KBM-7 (cell line): ENCODE measurements at regions not wholly inside any gene's neighbourhood (a gene's known extent, or its start where the extent isn't known, plus 50 kb on each side); places are given as distances from the start of the nearest gene placed in this dataset.
"Not testable (repeated sequence)": the region's sequence is repeated elsewhere in the genome, so short reads cannot be mapped to it uniquely, and the experiment has no call there.

Experiments
- DNase-seq: peaks from one replicate; pipeline ENCODE4 v3.0.0-alpha.2; 2015
- in situ Hi-C: fragments of 300-500 bp; cut with MboI; formaldehyde crosslinking; loops from 2 replicates; pipeline ENCODE4 v1.14.3; 2020; ENCODE audit warnings: low sequenced_read_pairs, low pct_unique_long_range_greater_than_20kb, mixed read lengths

- not testable (repeated sequence) for DNase-seq
These were observed 540.3 kb downstream of the TMTC2 start for GRCh38 chr12:83226960-83227359.

DNA sequence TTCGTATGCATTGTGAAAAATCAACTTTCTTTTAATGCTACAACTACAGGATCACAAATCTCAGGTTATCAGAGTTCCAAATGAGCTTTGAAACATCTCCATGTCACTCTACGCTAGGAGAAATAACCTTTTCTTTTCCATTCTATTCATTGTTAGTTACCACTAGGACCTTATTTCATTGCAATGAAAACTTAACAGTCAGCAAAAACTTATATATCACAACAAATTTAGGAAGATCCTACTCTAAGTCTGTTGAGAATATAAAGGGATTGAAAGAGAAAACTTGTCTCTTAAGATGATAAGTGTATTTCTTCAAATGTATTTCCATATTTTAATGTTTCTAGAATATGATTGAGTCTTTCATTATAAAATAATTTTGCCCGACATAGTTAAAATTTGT, 539.1 kb downstream of the TMTC2 start:
- in situ Hi-C loops, result no loop called here
- no peak for DNase-seq

More at GRCh38 chr12:83226960-83227359, 540.3 kb downstream of the TMTC2 start:
- in situ Hi-C loops, result not testable (repeated sequence)

GRCh38 chr12:83224012-83224411, 537.3 kb downstream of the TMTC2 start:
- peak; percentile 85 for DNase-seq
- in situ Hi-C loops, result no loop called here

GRCh38 chr12:83220774-83221173, 534.1 kb downstream of the TMTC2 start:
- in situ Hi-C loops, result no loop called here

GRCh38 chr12:83216230-83216629, 529.5 kb downstream of the TMTC2 start:
- in situ Hi-C loops, result no loop called here

More at GRCh38 chr12:83220774-83221173, 534.1 kb downstream of the TMTC2 start:
- DNase-seq, result no peak

DNA sequence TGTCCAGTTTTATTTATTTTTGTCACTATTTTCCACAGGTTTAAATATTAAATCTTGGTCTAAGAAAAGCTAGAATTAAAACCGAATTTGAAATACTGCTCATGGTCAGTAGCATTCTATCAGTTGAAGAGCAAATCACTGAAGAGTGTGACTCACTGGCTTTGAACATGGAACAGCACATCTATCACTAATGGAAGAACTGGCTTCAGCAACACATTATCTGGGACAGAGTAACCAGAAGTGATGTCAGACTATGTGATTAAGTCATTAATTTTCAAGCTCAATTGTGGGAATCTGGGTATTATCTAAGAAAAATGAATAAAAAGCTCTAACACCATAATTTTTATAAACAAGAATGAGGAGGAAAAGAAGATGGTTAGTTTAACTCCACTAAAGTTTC, 527.5 kb downstream of the TMTC2 start:
- in situ Hi-C loops, result no loop called here
- DNase-seq, result no peak

More at GRCh38 chr12:83216230-83216629, 529.5 kb downstream of the TMTC2 start:
- no peak for DNase-seq

DNA sequence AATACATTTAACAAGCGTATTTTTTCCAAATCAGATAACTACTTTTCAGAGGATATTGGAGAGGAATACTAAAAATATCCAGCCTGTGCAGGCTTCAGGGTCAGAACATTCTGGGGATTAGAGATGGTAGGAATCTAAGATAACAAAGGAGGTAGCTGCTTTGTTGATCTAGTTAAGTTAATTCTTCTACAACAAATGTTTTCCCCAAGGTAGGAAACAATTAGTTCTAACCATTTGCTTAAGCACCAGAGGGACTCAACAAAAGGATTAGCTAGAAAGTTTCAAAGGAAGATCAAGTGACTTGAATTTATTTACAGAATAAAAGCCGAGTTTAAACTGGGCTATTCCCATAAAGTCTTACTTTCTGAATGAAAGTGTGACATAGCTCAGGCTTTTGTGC, 524.2 kb downstream of the TMTC2 start:
- in situ Hi-C loops, result no loop called here
- no peak for DNase-seq

DNA sequence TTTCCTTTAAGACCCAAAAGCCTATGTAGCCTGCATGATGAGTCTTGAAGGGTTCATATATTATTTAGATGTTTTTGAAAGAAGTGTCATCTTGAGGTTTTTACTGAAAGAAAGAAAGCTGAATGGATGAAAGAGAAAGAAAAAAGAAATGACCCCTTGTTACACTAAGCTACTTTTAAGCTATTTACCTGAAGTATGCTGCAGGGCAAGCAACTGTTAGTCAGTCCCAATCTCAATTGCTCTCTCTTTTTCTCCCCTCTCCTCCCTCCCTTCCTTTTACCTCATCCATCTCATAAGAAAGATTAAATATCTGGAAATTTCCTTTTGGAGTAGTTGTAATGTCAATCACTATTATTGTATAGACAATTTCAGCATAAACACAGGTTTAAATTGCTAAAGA, 512.4 kb downstream of the TMTC2 start:
- in situ Hi-C loops, result no loop called here
- no peak for DNase-seq

DNA sequence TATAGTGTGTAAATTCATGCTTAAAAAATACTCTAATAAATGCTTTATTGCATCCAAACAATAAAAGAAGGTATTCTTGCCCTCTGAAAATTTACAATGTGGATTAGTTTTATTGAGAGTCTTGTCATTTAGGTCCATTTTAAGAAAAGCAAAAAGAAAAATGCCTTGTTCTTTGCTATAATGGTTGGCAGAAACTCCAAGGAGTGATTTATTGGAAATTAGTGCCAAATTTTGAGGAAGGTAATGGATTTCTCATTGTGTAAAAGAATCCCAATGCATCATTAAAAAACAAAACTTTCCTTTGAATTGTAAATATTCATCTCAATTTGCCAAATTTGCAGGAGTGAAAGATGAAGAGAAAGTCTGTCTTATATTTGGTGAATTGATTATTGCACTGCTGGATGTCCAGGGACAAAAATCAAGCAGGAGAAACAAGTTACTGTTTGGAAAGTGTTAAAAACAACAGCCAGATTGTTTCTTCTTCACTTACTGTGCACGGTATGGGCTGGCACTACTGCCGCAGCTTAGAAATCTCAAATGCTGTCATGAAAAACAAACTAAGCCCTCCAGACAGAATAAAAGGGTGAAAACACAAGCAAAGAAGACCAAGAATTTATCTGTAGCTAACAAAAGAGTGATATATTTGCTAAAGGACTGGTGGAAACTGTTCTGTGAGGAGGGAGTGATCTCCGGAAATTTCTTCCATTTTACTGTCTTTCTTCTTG, 511.7 kb downstream of the TMTC2 start:
- no peak for DNase-seq
- in situ Hi-C loops, result no loop called here

DNA sequence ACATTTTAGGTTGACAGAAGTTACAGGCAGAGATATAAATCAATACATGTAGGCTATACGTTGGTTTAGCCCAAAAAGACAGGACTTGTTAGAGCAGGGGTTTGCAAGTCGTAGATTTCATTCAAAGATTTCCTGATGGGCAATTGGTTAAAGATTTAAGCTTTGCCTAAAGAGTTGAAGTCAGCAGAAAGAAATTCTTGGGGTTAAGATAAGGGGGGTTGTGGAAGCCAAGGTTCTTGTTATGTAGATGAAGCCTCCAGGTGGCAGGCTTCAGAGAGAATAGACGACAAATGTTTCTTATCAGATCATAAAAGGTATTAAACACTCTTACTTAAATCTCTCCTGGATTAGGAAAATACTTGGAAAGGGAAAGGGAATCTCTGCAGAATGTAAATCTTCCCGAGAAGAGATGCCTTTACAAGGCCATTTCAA, 510.8 kb downstream of the TMTC2 start:
- in situ Hi-C loops, result no loop called here
- no peak for DNase-seq

DNA sequence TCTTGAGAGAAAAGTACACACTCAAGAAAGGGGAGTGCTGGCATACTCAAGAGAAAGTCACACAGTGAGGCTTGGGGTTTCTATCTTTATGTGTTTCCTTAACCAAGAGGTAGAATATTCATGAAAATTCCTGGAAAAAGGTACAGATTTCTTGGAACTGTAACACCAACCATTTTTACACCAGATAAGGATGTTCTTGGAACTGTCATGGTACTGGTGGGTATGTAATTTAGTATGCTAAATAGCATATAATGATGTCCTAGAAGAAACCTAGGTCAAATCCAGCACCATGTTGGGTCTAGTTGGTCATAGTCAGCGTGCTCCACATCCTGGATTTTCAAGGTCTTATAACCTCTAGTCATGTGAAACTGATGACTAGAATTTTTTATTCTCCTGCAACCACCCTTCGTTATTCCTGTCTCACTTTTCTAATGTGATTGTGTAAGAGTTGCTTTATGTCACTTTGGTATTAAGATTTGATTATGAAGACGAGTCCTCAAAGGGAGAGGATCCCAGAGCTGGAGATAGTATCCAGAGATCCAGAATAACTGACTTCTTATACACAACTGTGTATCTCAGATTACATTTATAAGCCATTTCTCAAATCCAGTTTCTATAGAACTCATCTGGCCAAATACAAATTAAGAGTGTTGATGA, 510.1 kb downstream of the TMTC2 start:
- in situ Hi-C loops, result no loop called here
- no peak for DNase-seq

- in situ Hi-C loops, result no loop called here
These were observed 504.1 kb downstream of the TMTC2 start for GRCh38 chr12:83190631-83191390.

GRCh38 chr12:83186419-83186818, 499.7 kb downstream of the TMTC2 start:
- DNase-seq, result no peak
- in situ Hi-C loops, result no loop called here

More at GRCh38 chr12:83190631-83191390, 504.1 kb downstream of the TMTC2 start:
- no peak for DNase-seq

- in situ Hi-C loops, result no loop called here
- no peak for DNase-seq
These were observed 498.5 kb downstream of the TMTC2 start for GRCh38 chr12:83185241-83185640.
